Spleen (tissue), 7 donors: ENCODE measurements at regions not wholly inside any gene's neighbourhood (a gene's known extent, or its start where the extent isn't known, plus 50 kb on each side); places are given as distances from the start of the nearest gene placed in this dataset.

Experiments used
- POLR2A ChIP-seq, 3 donors: fragments of 450-650 bp; IDR thresholded peaks; one replicate each; pipeline ENCODE4 v1.5.1; 2017; ENCODE audit warnings: antibody characterized with exemption in 3 of 3, mild to moderate bottlenecking in 1 of 3
- POLR2AphosphoS5 ChIP-seq, 3 donors: sonication (generic); formaldehyde crosslinking; IDR thresholded peaks; one replicate each; pipeline ENCODE4 v1.5.1; 2017; ENCODE audit warnings: antibody characterized with exemption in 3 of 3
- TF ChIP-seq, protein P1 (sequence below), 11 experiments: fragments of 200-600 bp in 7 of 11; fragments of 450-650 bp in 4 of 11; sonication (generic) in 4 of 11; IDR thresholded peaks in 8 of 11; conservative IDR thresholded peaks in 3 of 11; 1 replicate in 7 of 11; 2 replicates in 4 of 11; pipeline versions ENCODE4 v1.4.0 to v1.8.0; 2016 to 2021; ENCODE audit warnings: antibody characterized with exemption in 11 of 11, inconsistent platforms in 4 of 11, mild to moderate bottlenecking in 1 of 11
- donor health status: DM: no; HTN: no; CAD: no; lungs with moderate emphysema.
- donor health status: DM: no; HTN: no; CAD: no.
- donor health status: DM: no; HTN: no; CAD: no.

DNA sequence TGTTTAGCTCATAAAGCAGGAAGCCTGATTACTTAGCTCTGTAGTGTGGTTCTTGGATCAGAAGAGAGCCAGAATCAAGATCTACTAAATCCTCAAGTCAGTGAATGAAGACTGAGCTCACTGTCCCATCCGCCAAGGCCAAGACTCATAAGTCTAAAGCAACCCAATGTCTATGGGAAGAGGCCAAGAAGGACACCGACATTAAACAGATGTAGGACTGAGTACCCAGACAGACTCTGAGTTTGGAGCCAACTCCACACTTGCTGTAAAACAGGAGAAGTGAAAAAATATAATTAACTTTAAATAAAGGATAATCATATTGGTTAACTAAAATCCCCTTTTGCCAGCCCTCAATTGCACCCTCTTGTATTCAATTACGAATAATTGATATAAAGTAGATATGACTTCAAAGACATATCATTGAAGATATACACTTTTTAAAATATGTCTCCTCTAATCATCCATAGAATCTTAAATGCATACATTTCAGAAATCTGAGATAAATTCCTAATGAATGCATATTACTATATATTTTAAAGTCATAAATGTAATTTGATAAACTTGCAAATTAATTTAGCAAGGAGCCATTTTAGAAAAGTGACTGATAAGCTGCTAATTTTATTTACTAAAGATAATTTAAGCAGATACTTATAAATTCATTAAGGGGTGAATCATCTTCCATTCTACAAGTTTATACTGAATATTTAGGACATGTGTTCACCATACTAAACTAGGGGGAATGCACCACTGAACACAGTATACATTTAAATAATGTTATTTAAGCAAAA, 617.0 kb upstream of the ARID1B start:
- TF ChIP-seq, protein P1, sequence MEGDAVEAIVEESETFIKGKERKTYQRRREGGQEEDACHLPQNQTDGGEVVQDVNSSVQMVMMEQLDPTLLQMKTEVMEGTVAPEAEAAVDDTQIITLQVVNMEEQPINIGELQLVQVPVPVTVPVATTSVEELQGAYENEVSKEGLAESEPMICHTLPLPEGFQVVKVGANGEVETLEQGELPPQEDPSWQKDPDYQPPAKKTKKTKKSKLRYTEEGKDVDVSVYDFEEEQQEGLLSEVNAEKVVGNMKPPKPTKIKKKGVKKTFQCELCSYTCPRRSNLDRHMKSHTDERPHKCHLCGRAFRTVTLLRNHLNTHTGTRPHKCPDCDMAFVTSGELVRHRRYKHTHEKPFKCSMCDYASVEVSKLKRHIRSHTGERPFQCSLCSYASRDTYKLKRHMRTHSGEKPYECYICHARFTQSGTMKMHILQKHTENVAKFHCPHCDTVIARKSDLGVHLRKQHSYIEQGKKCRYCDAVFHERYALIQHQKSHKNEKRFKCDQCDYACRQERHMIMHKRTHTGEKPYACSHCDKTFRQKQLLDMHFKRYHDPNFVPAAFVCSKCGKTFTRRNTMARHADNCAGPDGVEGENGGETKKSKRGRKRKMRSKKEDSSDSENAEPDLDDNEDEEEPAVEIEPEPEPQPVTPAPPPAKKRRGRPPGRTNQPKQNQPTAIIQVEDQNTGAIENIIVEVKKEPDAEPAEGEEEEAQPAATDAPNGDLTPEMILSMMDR (IDR thresholded peaks at IDR 0.05 in 8 of 11, conservative IDR thresholded peaks at IDR 0.05 in 3 of 11) = no peak
- TF ChIP-seq POLR2A (IDR thresholded peaks at IDR 0.05) (no peak), POLR2AphosphoS5 (IDR thresholded peaks at IDR 0.05) (no peak)
